ENCODE measurements at regions not wholly inside any gene's neighbourhood (a gene's known extent, or its start where the extent isn't known, plus 50 kb on each side); places are given as distances from the start of the nearest gene placed in this dataset.

DNA sequence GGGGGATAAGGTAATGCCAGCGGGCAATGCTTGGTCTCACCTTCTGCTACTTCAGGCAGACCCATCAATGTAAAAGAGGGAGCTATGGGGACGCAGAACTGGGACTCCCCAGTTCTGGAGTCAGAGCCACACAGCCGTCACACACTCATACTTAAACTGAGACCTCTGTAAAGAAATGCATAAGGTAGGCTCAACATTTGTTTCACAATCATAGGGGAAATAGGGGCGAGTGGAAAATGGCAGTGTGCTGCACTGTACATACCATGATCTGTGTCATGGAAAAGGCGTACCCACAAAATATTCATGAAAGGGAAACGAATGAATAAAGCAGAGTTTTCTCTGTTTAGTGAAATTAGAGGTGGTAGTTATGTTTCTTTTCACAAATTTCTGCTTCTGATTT, 318.0 kb upstream of the NPVF start:
- Histone ChIP-seq H3K36me3 (ENCODE audit: control insufficient read depth in 2 of 2, extremely low read depth in 1 of 2, insufficient read depth in 2 of 2, low read length in 2 of 2) (no peaks in the 10 kb centered on the region), H3K9me3 (replicated peaks; ENCODE audit: control insufficient read depth, insufficient read depth, low read length) (no peaks in the 10 kb centered on the region), H3K27me3 (ENCODE audit: control insufficient read depth in 2 of 2, insufficient read depth in 2 of 2, low read length in 2 of 2) (no peaks in the 10 kb centered on the region), H3K4me2 (ENCODE audit: insufficient read depth, low read length) (no peak overlapping the region), H3K9ac (replicated peaks; ENCODE audit: extremely low read depth, insufficient read depth, low read length) (no peak overlapping the region), H3K27ac (ENCODE audit: insufficient read depth, low read depth, low read length) (no peak overlapping the region), H3K79me2 (ENCODE audit: control insufficient read depth, insufficient read depth, low read length) (no peaks in the 10 kb centered on the region), H4K20me1 (replicated peaks; ENCODE audit: control insufficient read depth, extremely low read depth, insufficient read depth, low read length) (no peaks in the 10 kb centered on the region), H3K4me3 (replicated peaks in 1 of 3; ENCODE audit: insufficient read depth in 1 of 3, low read depth in 1 of 3, low read length in 3 of 3) (no peak overlapping the region), H3K4me1 (ENCODE audit: control insufficient read depth, extremely low read depth, insufficient read depth, low read length) (no peaks in the 10 kb centered on the region), H3K9me1 (replicated peaks; ENCODE audit: control insufficient read depth, extremely low read depth, insufficient read depth, low read length) (no peaks in the 10 kb centered on the region), H2AFZ (ENCODE audit: low read depth, low read length) (no peak overlapping the region)
- ChIA-PET CTCF (interaction anchor here (0.8 kb wide), 1 partner anchor 19 kb away, joined by 4 read pairs; no protein-coding TSS in a partner anchor), POLR2A (no interaction called here)
- dilution Hi-C loops (cut with MboI; ENCODE audit: extremely low pct_ligation_motif_present, low sequenced_read_pairs) = no loop called here
- BruUV-seq (replicated peaks) = no TSS peak
- TF ChIP-seq POLR2AphosphoS5 (IDR thresholded peaks at IDR 0.05; ENCODE audit: insufficient read depth, low read depth, low read length) (no peak), POLR2A (IDR thresholded peaks at IDR 0.05; ENCODE audit: low read depth, low read length) (no peak), EZH2 (IDR thresholded peaks at IDR 0.05; ENCODE audit: borderline replicate concordance, low read depth, low read length, severe bottlenecking) (no peak), GATA2 (IDR thresholded peaks at IDR 0.05; ENCODE audit: insufficient read depth, insufficient read length, low read depth, low read length) (no peak), MYC (IDR thresholded peaks at IDR 0.05; ENCODE audit: low read depth, low read length) (no peak), JUN (IDR thresholded peaks at IDR 0.05; ENCODE audit: borderline replicate concordance, insufficient read depth, insufficient read length, low read depth) (no peak), FOS (IDR thresholded peaks at IDR 0.05; ENCODE audit: borderline replicate concordance, insufficient read depth, low read length) (no peak)
- TF ChIP-seq, protein P1, sequence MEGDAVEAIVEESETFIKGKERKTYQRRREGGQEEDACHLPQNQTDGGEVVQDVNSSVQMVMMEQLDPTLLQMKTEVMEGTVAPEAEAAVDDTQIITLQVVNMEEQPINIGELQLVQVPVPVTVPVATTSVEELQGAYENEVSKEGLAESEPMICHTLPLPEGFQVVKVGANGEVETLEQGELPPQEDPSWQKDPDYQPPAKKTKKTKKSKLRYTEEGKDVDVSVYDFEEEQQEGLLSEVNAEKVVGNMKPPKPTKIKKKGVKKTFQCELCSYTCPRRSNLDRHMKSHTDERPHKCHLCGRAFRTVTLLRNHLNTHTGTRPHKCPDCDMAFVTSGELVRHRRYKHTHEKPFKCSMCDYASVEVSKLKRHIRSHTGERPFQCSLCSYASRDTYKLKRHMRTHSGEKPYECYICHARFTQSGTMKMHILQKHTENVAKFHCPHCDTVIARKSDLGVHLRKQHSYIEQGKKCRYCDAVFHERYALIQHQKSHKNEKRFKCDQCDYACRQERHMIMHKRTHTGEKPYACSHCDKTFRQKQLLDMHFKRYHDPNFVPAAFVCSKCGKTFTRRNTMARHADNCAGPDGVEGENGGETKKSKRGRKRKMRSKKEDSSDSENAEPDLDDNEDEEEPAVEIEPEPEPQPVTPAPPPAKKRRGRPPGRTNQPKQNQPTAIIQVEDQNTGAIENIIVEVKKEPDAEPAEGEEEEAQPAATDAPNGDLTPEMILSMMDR (IDR thresholded peaks at IDR 0.05; ENCODE audit: extremely low read depth in 1 of 2, insufficient read depth in 1 of 2, low read depth in 1 of 2, low read length in 2 of 2) = no peak
- TF ChIP-seq, protein P2, sequence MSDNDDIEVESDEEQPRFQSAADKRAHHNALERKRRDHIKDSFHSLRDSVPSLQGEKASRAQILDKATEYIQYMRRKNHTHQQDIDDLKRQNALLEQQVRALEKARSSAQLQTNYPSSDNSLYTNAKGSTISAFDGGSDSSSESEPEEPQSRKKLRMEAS (IDR thresholded peaks at IDR 0.05; ENCODE audit: insufficient read depth, insufficient read length) = no peak
- no peak for DNase-seq (ENCODE audit: low read depth, low spot score)
- intact Hi-C loops (cut with micrococcal nuclease) = no loop called here
- no peak for FAIRE-seq
